PC-9 (cell line): ENCODE measurements at regions not wholly inside any gene's neighbourhood (a gene's known extent, or its start where the extent isn't known, plus 50 kb on each side); places are given as distances from the start of the nearest gene placed in this dataset.

ENCODE experiments used
- BruUV-seq: library from RNA; stranded (reverse); fragments of 400-500 nt; replicated peaks from 2 replicates; lab custom pipeline; 2021; lab: Mats Ljungman, UMichigan
- CTCF ChIA-PET: fragments of 300-600 bp; sonication (Branson Sonifier 250); formaldehyde crosslinking; loops from one replicate; lab custom pipeline; 2022; ENCODE audit warnings: antibody characterized with exemption; lab: Charles Lee
- POLR2A ChIA-PET: fragments of 300-600 bp; sonication (Branson Sonifier 250); formaldehyde crosslinking; loops from one replicate; lab custom pipeline; 2022; ENCODE audit warnings: antibody characterized with exemption; ENCODE audit not compliant: unreplicated experiment; lab: Charles Lee
- DNase-seq, 2 experiments: peaks; one replicate each; pipeline versions ENCODE4 v3.0.0 to v3.0.0-alpha.2; 2015 to 2022; ENCODE audit warnings: mixed read lengths in 1 of 2
- H2AFZ ChIP-seq: fragments of 200-600 bp; sonication (generic); 2 replicates; pipeline ENCODE4 v1.8.1; 2017; ENCODE audit warnings: antibody characterized with exemption
- H3F3A ChIP-seq: fragments of 200-600 bp; sonication (generic); 2 replicates; pipeline ENCODE4 v1.8.1; 2017; ENCODE audit warnings: antibody characterized with exemption, mild to moderate bottlenecking, low read depth; ENCODE audit not compliant: insufficient read depth
- H3K27ac ChIP-seq: fragments of 200-600 bp; sonication (generic); 2 replicates; pipeline ENCODE4 v1.6.1; 2016; ENCODE audit warnings: mixed run types
- H3K27me3 ChIP-seq: fragments of 200-600 bp; sonication (generic); 2 replicates; pipeline ENCODE4 v1.6.1; 2016; ENCODE audit warnings: low read depth, mixed run types; ENCODE audit not compliant: insufficient read depth
- H3K36me3 ChIP-seq: fragments of 200-600 bp; sonication (generic); 2 replicates; pipeline ENCODE4 v1.6.1; 2016; ENCODE audit warnings: low read depth, mixed run types
- H3K4me1 ChIP-seq: fragments of 200-600 bp; sonication (generic); replicated peaks from 2 replicates; pipeline ENCODE4 v1.6.1; 2016; ENCODE audit warnings: mixed run types; ENCODE audit not compliant: insufficient read depth
- H3K4me2 ChIP-seq: fragments of 200-600 bp; sonication (generic); 2 replicates; pipeline ENCODE4 v1.6.1; 2017; ENCODE audit warnings: mixed run types
- H3K4me3 ChIP-seq: fragments of 200-600 bp; sonication (generic); 2 replicates; pipeline ENCODE4 v1.6.1; 2016; ENCODE audit warnings: mixed run types
- H3K79me2 ChIP-seq: fragments of 200-600 bp; sonication (generic); 2 replicates; pipeline ENCODE4 v1.6.1; 2017; ENCODE audit warnings: low read depth, mixed run types
- H3K9me2 ChIP-seq: fragments of 200-600 bp; sonication (generic); 2 replicates; pipeline ENCODE4 v1.8.1; 2017; ENCODE audit warnings: mild to moderate bottlenecking; ENCODE audit not compliant: insufficient read depth
- H3K9me3 ChIP-seq: fragments of 200-600 bp; sonication (generic); 2 replicates; pipeline ENCODE4 v1.8.1; 2016; ENCODE audit warnings: low read depth; ENCODE audit not compliant: insufficient read depth
- H4K20me1 ChIP-seq: fragments of 200-600 bp; sonication (generic); 2 replicates; pipeline ENCODE4 v1.8.1; 2017; ENCODE audit not compliant: insufficient read depth
- EZH2 ChIP-seq: fragments of 200-600 bp; sonication (generic); IDR thresholded peaks from 2 replicates; pipeline ENCODE4 v1.8.0; 2017; ENCODE audit warnings: antibody characterized with exemption, low read depth
- intact Hi-C: fragments of 100-400 bp; cut with micrococcal nuclease; formaldehyde crosslinking; loops from one replicate; pipeline ENCODE4 v1.10.0; 2022; ENCODE audit not compliant: unreplicated experiment
- TF ChIP-seq, protein P1 (sequence below): fragments of 200-600 bp; sonication (generic); conservative IDR thresholded peaks from 2 replicates; pipeline ENCODE4 v1.6.1; 2017; ENCODE audit warnings: mixed run types, antibody characterized with exemption, mild to moderate bottlenecking, moderate library complexity

DNA sequence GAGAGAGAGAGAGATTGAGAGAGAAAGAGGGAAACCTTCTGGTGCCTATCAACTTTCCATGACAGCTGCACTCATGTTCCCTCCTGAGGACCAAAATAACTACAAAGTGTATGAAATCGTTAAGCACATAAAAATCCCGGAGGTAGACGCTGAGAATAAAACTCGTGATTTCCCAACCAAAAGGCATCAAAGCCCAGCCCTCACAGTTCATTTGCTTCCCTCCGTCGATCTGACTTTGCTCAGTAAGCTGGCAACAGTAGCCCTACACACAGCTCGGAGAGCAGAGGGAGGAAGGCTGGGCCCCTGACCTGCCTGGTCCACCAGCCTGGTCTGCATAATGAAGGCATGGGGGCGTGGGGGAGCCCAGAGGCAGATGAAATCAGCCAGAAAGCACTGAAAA is 273.9 kb upstream of the ZFHX3 start:
- no TSS peak for BruUV-seq
- H3K4me2 ChIP-seq: no peak overlapping the region
- H3K4me3 ChIP-seq: no peak overlapping the region
- H3K27ac ChIP-seq: no peak overlapping the region
- ChIA-PET CTCF (no interaction called here), POLR2A (no interaction called here)
- H3F3A ChIP-seq: no peaks in the 10 kb centered on the region
- no peaks in the 10 kb centered on the region for H3K36me3 ChIP-seq
- H3K27me3 ChIP-seq: peaks cover 88% of the 10 kb centered on the region
- H3K9me2 ChIP-seq: no peaks in the 10 kb centered on the region
- intact Hi-C loops: no loop called here
- H4K20me1 ChIP-seq: no peaks in the 10 kb centered on the region
- no peaks in the 10 kb centered on the region for H3K4me1 ChIP-seq
- no peak for DNase-seq
- H3K79me2 ChIP-seq: no peaks in the 10 kb centered on the region
- peaks cover 3% of the 10 kb centered on the region; the same call in 1 of the 2 replicates for H3K9me3 ChIP-seq
- TF ChIP-seq, protein P1, sequence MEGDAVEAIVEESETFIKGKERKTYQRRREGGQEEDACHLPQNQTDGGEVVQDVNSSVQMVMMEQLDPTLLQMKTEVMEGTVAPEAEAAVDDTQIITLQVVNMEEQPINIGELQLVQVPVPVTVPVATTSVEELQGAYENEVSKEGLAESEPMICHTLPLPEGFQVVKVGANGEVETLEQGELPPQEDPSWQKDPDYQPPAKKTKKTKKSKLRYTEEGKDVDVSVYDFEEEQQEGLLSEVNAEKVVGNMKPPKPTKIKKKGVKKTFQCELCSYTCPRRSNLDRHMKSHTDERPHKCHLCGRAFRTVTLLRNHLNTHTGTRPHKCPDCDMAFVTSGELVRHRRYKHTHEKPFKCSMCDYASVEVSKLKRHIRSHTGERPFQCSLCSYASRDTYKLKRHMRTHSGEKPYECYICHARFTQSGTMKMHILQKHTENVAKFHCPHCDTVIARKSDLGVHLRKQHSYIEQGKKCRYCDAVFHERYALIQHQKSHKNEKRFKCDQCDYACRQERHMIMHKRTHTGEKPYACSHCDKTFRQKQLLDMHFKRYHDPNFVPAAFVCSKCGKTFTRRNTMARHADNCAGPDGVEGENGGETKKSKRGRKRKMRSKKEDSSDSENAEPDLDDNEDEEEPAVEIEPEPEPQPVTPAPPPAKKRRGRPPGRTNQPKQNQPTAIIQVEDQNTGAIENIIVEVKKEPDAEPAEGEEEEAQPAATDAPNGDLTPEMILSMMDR: no peak
- no peak for TF ChIP-seq EZH2
- H2AFZ ChIP-seq: no peak overlapping the region

DNA sequence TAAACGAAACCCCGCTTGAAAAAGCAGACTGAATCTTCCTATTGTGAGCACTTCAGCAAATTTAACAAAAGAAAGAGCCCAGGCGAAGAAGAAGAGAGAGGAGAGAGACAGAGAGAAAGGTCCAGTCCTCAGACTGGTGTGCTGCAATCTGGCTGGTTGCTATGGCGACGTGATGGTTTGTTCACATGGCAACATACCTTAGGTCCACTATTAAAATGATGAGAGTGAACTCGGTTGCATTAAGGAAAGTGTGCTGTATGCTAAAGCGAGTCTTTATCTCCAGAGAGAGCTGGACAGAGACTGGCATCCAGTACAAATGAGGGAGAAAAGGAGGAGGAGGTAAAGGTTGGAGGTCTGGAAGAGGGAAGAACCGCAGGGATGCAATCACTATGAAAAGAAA is 271.8 kb upstream of the ZFHX3 start:
- no TSS peak for BruUV-seq
- intact Hi-C loops: no loop called here
- POLR2A ChIA-PET: no interaction called here

DNA sequence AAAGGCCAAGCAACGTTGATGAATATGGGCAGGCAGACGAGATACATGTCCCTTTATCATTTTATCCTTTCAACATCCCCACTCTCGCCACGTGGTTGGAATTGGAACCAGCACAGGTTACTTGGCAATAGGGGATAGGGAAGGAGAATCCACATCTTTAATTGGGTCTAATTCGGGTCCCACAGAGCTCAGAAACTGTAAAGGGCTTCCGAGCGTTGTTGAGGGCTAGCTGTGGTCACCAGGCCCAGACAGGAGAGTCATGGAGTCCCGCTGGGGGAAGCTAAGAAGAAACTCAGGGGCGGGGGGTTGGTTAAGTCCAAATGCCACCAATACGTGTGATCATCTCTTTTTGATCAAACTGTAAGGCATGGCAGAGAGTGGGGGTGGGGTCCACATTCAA is 271.3 kb upstream of the ZFHX3 start:
- POLR2A ChIA-PET: no interaction called here
- H3K36me3 ChIP-seq: no peaks in the 10 kb centered on the region
- H2AFZ ChIP-seq: no peak overlapping the region
- CTCF ChIA-PET: no interaction called here
- H3F3A ChIP-seq: no peaks in the 10 kb centered on the region
- H4K20me1 ChIP-seq: no peaks in the 10 kb centered on the region
- H3K4me3 ChIP-seq: no peak overlapping the region
- H3K27ac ChIP-seq: no peak overlapping the region
- H3K4me1 ChIP-seq: no peaks in the 10 kb centered on the region
- TF ChIP-seq EZH2: no peak
- TF ChIP-seq, protein P1: no peak
- H3K9me3 ChIP-seq: peaks cover 3% of the 10 kb centered on the region; the same call in 1 of the 2 replicates
- DNase-seq: no peak
- no peaks in the 10 kb centered on the region for H3K9me2 ChIP-seq
- H3K4me2 ChIP-seq: no peak overlapping the region
- H3K79me2 ChIP-seq: no peaks in the 10 kb centered on the region
- H3K27me3 ChIP-seq: peaks cover 91% of the 10 kb centered on the region
- intact Hi-C loops: no loop called here
- BruUV-seq: no TSS peak

More for the DNA sequence above, 271.8 kb upstream of the ZFHX3 start:
- no peak overlapping the region for H3K27ac ChIP-seq
- no peaks in the 10 kb centered on the region for H3K79me2 ChIP-seq
- peaks cover 87% of the 10 kb centered on the region for H3K27me3 ChIP-seq
- no peak for DNase-seq
- no peaks in the 10 kb centered on the region for H3K36me3 ChIP-seq
- no peaks in the 10 kb centered on the region for H4K20me1 ChIP-seq
- TF ChIP-seq, protein P1: no peak
- TF ChIP-seq EZH2: no peak
- H3K4me2 ChIP-seq: no peak overlapping the region
- H3K9me3 ChIP-seq: peaks cover 3% of the 10 kb centered on the region; the same call in 1 of the 2 replicates
- H3K4me1 ChIP-seq: no peaks in the 10 kb centered on the region
- H3K4me3 ChIP-seq: no peak overlapping the region
- no peaks in the 10 kb centered on the region for H3K9me2 ChIP-seq
- H2AFZ ChIP-seq: no peak overlapping the region
- CTCF ChIA-PET: no interaction called here
- no peaks in the 10 kb centered on the region for H3F3A ChIP-seq
